Uterus (tissue), 2 donors: ENCODE measurements at regions not wholly inside any gene's neighbourhood (a gene's known extent, or its start where the extent isn't known, plus 50 kb on each side); places are given as distances from the start of the nearest gene placed in this dataset.

Experiments used
- CTCF ChIP-seq, 4 experiments: fragments of 200-600 bp in 2 of 4; fragments of 450-650 bp in 2 of 4; sonication (generic) in 2 of 4; IDR thresholded peaks; one replicate each; pipeline ENCODE4 v1.5.1; 2016 to 2019; ENCODE audit warnings: antibody characterized with exemption in 4 of 4, mild to moderate bottlenecking in 2 of 4, moderate library complexity in 1 of 4
- POLR2A ChIP-seq, 2 donors: fragments of 450-650 bp; IDR thresholded peaks; one replicate each; pipeline ENCODE4 v1.6.1; 2016; ENCODE audit warnings: antibody characterized with exemption in 2 of 2, mild to moderate bottlenecking in 1 of 2, moderate library complexity in 1 of 2

DNA sequence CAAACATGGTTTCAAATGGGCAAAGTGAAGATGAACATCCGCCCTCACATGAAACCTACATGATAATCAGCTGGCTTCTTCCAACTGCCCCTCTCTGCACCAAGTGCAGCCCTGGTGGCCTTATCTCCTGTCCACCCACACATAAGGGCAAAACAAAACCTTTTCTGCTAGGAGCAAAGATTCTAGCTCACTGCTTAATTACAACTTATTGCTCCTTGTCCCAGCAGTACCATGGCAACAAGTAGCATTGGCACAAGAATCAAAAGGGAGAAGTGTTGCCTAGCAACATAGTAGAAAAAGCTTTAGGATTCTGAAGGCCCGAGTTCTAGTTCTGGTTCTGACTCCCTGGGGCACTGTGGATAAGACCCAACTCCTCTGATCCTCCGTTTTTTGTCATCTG, 68.7 kb upstream of the BMAL1 start:
- TF ChIP-seq POLR2A (IDR thresholded peaks at IDR 0.05) (no peak), CTCF (IDR thresholded peaks at IDR 0.05) (no peak)
